HepG2 (cell line): ENCODE measurements at regions not wholly inside any gene's neighbourhood (a gene's known extent, or its start where the extent isn't known, plus 50 kb on each side); places are given as distances from the start of the nearest gene placed in this dataset.

Experiments used
- CTCF ChIP-seq: sonication (generic); formaldehyde crosslinking; IDR thresholded peaks from 2 replicates; pipeline ENCODE4 v1.5.0; 2020; ENCODE audit warnings: mild to moderate bottlenecking, missing genetic modification reagents, moderate library complexity
- PRDM15 ChIP-seq: sonication (generic); formaldehyde crosslinking; IDR thresholded peaks from 2 replicates; pipeline ENCODE4 v1.4.0; 2020; ENCODE audit warnings: missing genetic modification reagents
- TOE1 ChIP-seq: sonication (generic); formaldehyde crosslinking; IDR thresholded peaks from 2 replicates; pipeline ENCODE4 v1.4.0; 2020; ENCODE audit warnings: mild to moderate bottlenecking, missing genetic modification reagents
- U2AF2 ChIP-seq: fragments of 200-400 bp; formaldehyde crosslinking; IDR thresholded peaks from 2 replicates; pipeline ENCODE4 v1.6.1; 2017; ENCODE audit warnings: low read depth, mild to moderate bottlenecking, low read length
- ZMAT5 ChIP-seq: sonication (generic); formaldehyde crosslinking; IDR thresholded peaks from 2 replicates; pipeline ENCODE4 v1.5.0; 2020; ENCODE audit warnings: mild to moderate bottlenecking, low read depth, missing genetic modification reagents, borderline replicate concordance

- TF ChIP-seq CTCF (CRISPR knock-in tag) (no peak), PRDM15 (CRISPR knock-in tag) (no peak), U2AF2 (no peak), ZMAT5 (no peak), TOE1 (CRISPR knock-in tag) (no peak)
Observed at GRCh38 chr16:8108991-8109509, 481.3 kb downstream of the TMEM114 start.
